ENCODE measurements at regions not wholly inside any gene's neighbourhood (a gene's known extent, or its start where the extent isn't known, plus 50 kb on each side); places are given as distances from the start of the nearest gene placed in this dataset.

GRCh38 chr7:82624337-82624736, 180.8 kb upstream of the CACNA2D1 start:
- Histone ChIP-seq H3K18ac (ENCODE audit: low read depth, low read length) (peak overlapping the region; percentile 64; the same call in 1 of the 2 replicates), H2BK15ac (ENCODE audit: low read depth, low read length) (0 out of 3 replicates have a peak overlapping the region, but pooled peaks have one; percentile 89), H3K79me1 (ENCODE audit: low read depth in 1 of 2, low read length in 2 of 2) (no peaks in the 10 kb centered on the region), H2AK9ac (replicated peaks; ENCODE audit: low read depth, low read length, poor library complexity) (no peak overlapping the region), H2AK5ac (ENCODE audit: low read depth, low read length) (no peak overlapping the region), H4K5ac (ENCODE audit: low read depth, low read length) (no peak overlapping the region), H4K8ac (ENCODE audit: low read depth in 2 of 2, low read length in 2 of 2) (no peak overlapping the region; a peak in 1 of 4 replicates), H3K36me3 (ENCODE audit: control insufficient read depth, insufficient read depth, low read length) (no peaks in the 10 kb centered on the region), H3K9me3 (ENCODE audit: control insufficient read depth, insufficient read depth, low read length) (peaks cover 2% of the 10 kb centered on the region; the same call in 1 of the 2 replicates), H3K4me3 (ENCODE audit: insufficient read depth, low read depth, low read length) (no peak overlapping the region), H3K4me2 (ENCODE audit: low read depth, low read length) (peak overlapping the region; percentile 38; the same call in 1 of the 2 replicates), H3K14ac (replicated peaks; ENCODE audit: low read depth, low read length) (no peak overlapping the region), H4K91ac (ENCODE audit: insufficient read depth, low read depth, low read length) (no peak overlapping the region), H2BK5ac (ENCODE audit: low read depth, low read length, poor library complexity, severe bottlenecking) (peak overlapping the region; percentile 91), H3K27me3 (ENCODE audit: control insufficient read depth, insufficient read depth, low read length) (no peaks in the 10 kb centered on the region), H3K4me1 (ENCODE audit: control insufficient read depth, insufficient read depth, low read length) (peaks cover 3% of the 10 kb centered on the region), H3K56ac (ENCODE audit: extremely low read depth, insufficient read depth, low read length) (no peak overlapping the region), H3K27ac (ENCODE audit: insufficient read depth, low read length) (no peak overlapping the region; the same call in 1 of the 2 replicates), H2AFZ (replicated peaks; ENCODE audit: low read length, poor library complexity) (no peak overlapping the region), H2BK120ac (ENCODE audit: low read depth, low read length) (peak overlapping the region; percentile 26), H3K9ac (ENCODE audit: low read depth, low read length) (no peak overlapping the region), H4K20me1 (ENCODE audit: insufficient read depth, low read length) (no peaks in the 10 kb centered on the region; the same call in 1 of the 2 replicates), H3K4ac (ENCODE audit: low read depth, low read length) (peak overlapping the region; percentile 77), H3K9me1 (ENCODE audit: insufficient read depth, low read length) (peaks cover 3% of the 10 kb centered on the region; the same call in 1 of the 2 replicates), H2BK20ac (ENCODE audit: low read depth, low read length) (peak overlapping the region; percentile 71; the same call in 1 of the 2 replicates), H3K23ac (ENCODE audit: low read depth, low read length) (no peak overlapping the region)
- WGBS, 2 experiments (ENCODE audit: extremely low coverage in 2 of 2, insufficient read length in 1 of 2) = no CpG with 5 or more reads among the region's 2 CpGs
- ATAC-seq (ENCODE audit: low read depth) = peak; percentile 87
- no TSS peak for BruUV-seq (replicated peaks)
- POLR2A ChIA-PET (ENCODE audit: unreplicated experiment) = no interaction called here
- dilution Hi-C loops (cut with HindIII; ENCODE audit: low sequenced_read_pairs, unreplicated experiment) (no loop called here), in situ Hi-C loops (cut with MboI; ENCODE audit: low sequenced_read_pairs) (no loop called here), intact Hi-C loops (cut with micrococcal nuclease) (no loop called here)
- CTCF ChIA-PET = interaction anchor here (1.6 kb wide), 1 partner anchor 15 kb away, joined by 3 read pairs; no protein-coding TSS in a partner anchor
- TF ChIP-seq MAFK (IDR thresholded peaks at IDR 0.05; ENCODE audit: low read depth, low read length) (no peak), CEBPB (IDR thresholded peaks at IDR 0.05; ENCODE audit: low read depth, low read length) (peak; percentile 68), BHLHE40 (IDR thresholded peaks at IDR 0.05; ENCODE audit: low read depth, low read length) (no peak), USF2 (IDR thresholded peaks at IDR 0.05; ENCODE audit: low read depth, low read length) (peak; percentile 71), POLR2A (IDR thresholded peaks at IDR 0.05; ENCODE audit: low read depth, low read length) (no peak), FOS (IDR thresholded peaks at IDR 0.05; ENCODE audit: low read depth, low read length) (peak; percentile 37; the same call in 1 of the 2 replicates)
- DNase-seq = peak; percentile 97
